ENCODE measurements at regions not wholly inside any gene's neighbourhood (a gene's known extent, or its start where the extent isn't known, plus 50 kb on each side); places are given as distances from the start of the nearest gene placed in this dataset.

GRCh38 chr5:6832994-6833393 is 119.8 kb downstream of the TENT4A start:
- TF ChIP-seq ZFP3 (CRISPR knock-in tag; IDR thresholded peaks at IDR 0.05), result no peak
- no peak for TF ChIP-seq TCF4 (CRISPR knock-in tag; IDR thresholded peaks at IDR 0.05; ENCODE audit: borderline replicate concordance)
- TF ChIP-seq SNAI2 (CRISPR knock-in tag; IDR thresholded peaks at IDR 0.05), result no peak
- TF ChIP-seq ESRRG (CRISPR knock-in tag; IDR thresholded peaks at IDR 0.05), result no peak
- no peak for TF ChIP-seq OSR1 (CRISPR knock-in tag; IDR thresholded peaks at IDR 0.05)
- no peak for TF ChIP-seq TSHZ2 (CRISPR knock-in tag; IDR thresholded peaks at IDR 0.05)
- TF ChIP-seq RARB (CRISPR knock-in tag; IDR thresholded peaks at IDR 0.05), result no peak
- TF ChIP-seq ZNF8 (CRISPR knock-in tag; IDR thresholded peaks at IDR 0.05), result no peak
- TF ChIP-seq ISL1 (CRISPR knock-in tag; IDR thresholded peaks at IDR 0.05), result no peak
